ENCODE measurements at regions not wholly inside any gene's neighbourhood (a gene's known extent, or its start where the extent isn't known, plus 50 kb on each side); places are given as distances from the start of the nearest gene placed in this dataset.

- TF ChIP-seq CTCF (conservative IDR thresholded peaks at IDR 0.05; ENCODE audit: low read length): no peak
- H3K4me3 ChIP-seq (ENCODE audit: low read length): no peak overlapping the region
- DNase-seq (ENCODE audit: low read depth): no peak
Measured at GRCh38 chr1:193868425-193868824, 682.0 kb upstream of the B3GALT2 start.

GRCh38 chr1:193856261-193856660 lies 669.8 kb upstream of the B3GALT2 start:
- TF ChIP-seq CTCF (conservative IDR thresholded peaks at IDR 0.05; ENCODE audit: low read length): no peak

GRCh38 chr1:193850745-193851144 lies 664.3 kb upstream of the B3GALT2 start:
- TF ChIP-seq CTCF (conservative IDR thresholded peaks at IDR 0.05; ENCODE audit: low read length): no peak
- DNase-seq (ENCODE audit: low read depth): no peak
- H3K4me3 ChIP-seq (ENCODE audit: low read length): no peak overlapping the region

More at GRCh38 chr1:193856261-193856660, 669.8 kb upstream of the B3GALT2 start:
- H3K4me3 ChIP-seq (ENCODE audit: low read length): no peak overlapping the region
- no peak for DNase-seq (ENCODE audit: low read depth)

GRCh38 chr1:193846876-193847604 lies 660.6 kb upstream of the B3GALT2 start:
- H3K4me3 ChIP-seq (ENCODE audit: low read length): no peak overlapping the region
- TF ChIP-seq CTCF (conservative IDR thresholded peaks at IDR 0.05; ENCODE audit: low read length): no peak
- DNase-seq (ENCODE audit: low read depth): no peak

GRCh38 chr1:193846411-193846810 lies 660.0 kb upstream of the B3GALT2 start:
- no peak overlapping the region for H3K4me3 ChIP-seq (ENCODE audit: low read length)
- no peak for TF ChIP-seq CTCF (conservative IDR thresholded peaks at IDR 0.05; ENCODE audit: low read length)
- DNase-seq (ENCODE audit: low read depth): no peak

- no peak overlapping the region for H3K4me3 ChIP-seq (ENCODE audit: low read length)
- no peak for TF ChIP-seq CTCF (conservative IDR thresholded peaks at IDR 0.05; ENCODE audit: low read length)
- no peak for DNase-seq (ENCODE audit: low read depth)
Measured at GRCh38 chr1:193841857-193842256, 655.4 kb upstream of the B3GALT2 start.

GRCh38 chr1:193831465-193831864 lies 645.1 kb upstream of the B3GALT2 start:
- DNase-seq (ENCODE audit: low read depth): no peak
- TF ChIP-seq CTCF (conservative IDR thresholded peaks at IDR 0.05; ENCODE audit: low read length): no peak

More at GRCh38 chr1:193831465-193831864, 645.1 kb upstream of the B3GALT2 start:
- no peak overlapping the region for H3K4me3 ChIP-seq (ENCODE audit: low read length)
